TTC549 (cell line): ENCODE measurements at regions not wholly inside any gene's neighbourhood (a gene's known extent, or its start where the extent isn't known, plus 50 kb on each side); places are given as distances from the start of the nearest gene placed in this dataset.
"Not testable (repeated sequence)": the region's sequence is repeated elsewhere in the genome, so short reads cannot be mapped to it uniquely, and the experiment has no call there.

Experiments used
- FAIRE-seq: peaks from 2 replicates; lab custom pipeline; 2012; peaks lifted over from hg19 to GRCh38; lab: Jason Lieb, UNC

GRCh38 chrX:155819966-155820491 is 61.1 kb upstream of the VAMP7 start:
- FAIRE-seq = peak; percentile 39

GRCh38 chrX:155819525-155819924 is 61.6 kb upstream of the VAMP7 start:
- no peak for FAIRE-seq

- not testable (repeated sequence) for FAIRE-seq
These were observed 66.8 kb upstream of the VAMP7 start for GRCh38 chrX:155814391-155814790.

GRCh38 chrX:155779831-155780230 is 101.3 kb upstream of the VAMP7 start:
- FAIRE-seq = no peak

- no peak for FAIRE-seq
These were observed 102.1 kb upstream of the VAMP7 start for GRCh38 chrX:155778844-155779553.

- no peak for FAIRE-seq
These were observed 106.8 kb upstream of the VAMP7 start for GRCh38 chrX:155774387-155774786.

- FAIRE-seq = no peak
These were observed 113.0 kb upstream of the VAMP7 start for GRCh38 chrX:155767876-155768769.

- FAIRE-seq = no peak
These were observed 113.9 kb upstream of the VAMP7 start for GRCh38 chrX:155767051-155767875.

- FAIRE-seq = no peak
These were observed 114.8 kb upstream of the VAMP7 start for GRCh38 chrX:155766321-155766720.

GRCh38 chrX:155761185-155761584 is 120.0 kb upstream of the VAMP7 start:
- FAIRE-seq = no peak

- no peak for FAIRE-seq
These were observed 123.9 kb upstream of the VAMP7 start for GRCh38 chrX:155757046-155757759.

GRCh38 chrX:155755706-155756337 is 125.3 kb upstream of the VAMP7 start:
- FAIRE-seq = no peak

- no peak for FAIRE-seq
These were observed 130.0 kb upstream of the VAMP7 start for GRCh38 chrX:155751131-155751530.

- no peak for FAIRE-seq
These were observed 133.6 kb upstream of the VAMP7 start for GRCh38 chrX:155747520-155747919.

GRCh38 chrX:155745792-155746191 is 133.0 kb upstream of the TMLHE start:
- no peak for FAIRE-seq

- no peak for FAIRE-seq
These were observed 131.8 kb upstream of the TMLHE start for GRCh38 chrX:155744534-155744933.

GRCh38 chrX:155728335-155728734 is 115.6 kb upstream of the TMLHE start:
- FAIRE-seq = not testable (repeated sequence)

- FAIRE-seq = no peak
These were observed 106.3 kb upstream of the TMLHE start for GRCh38 chrX:155718972-155719586.

- FAIRE-seq = no peak
These were observed 102.4 kb upstream of the TMLHE start for GRCh38 chrX:155715141-155715540.

- no peak for FAIRE-seq
These were observed 82.7 kb upstream of the TMLHE start for GRCh38 chrX:155695419-155695818.

- no peak for FAIRE-seq
These were observed 81.9 kb upstream of the TMLHE start for GRCh38 chrX:155694649-155695048.
